ENCODE measurements at regions not wholly inside any gene's neighbourhood (a gene's known extent, or its start where the extent isn't known, plus 50 kb on each side); places are given as distances from the start of the nearest gene placed in this dataset.
"Not testable (repeated sequence)": the region's sequence is repeated elsewhere in the genome, so short reads cannot be mapped to it uniquely, and the experiment has no call there.

DNA sequence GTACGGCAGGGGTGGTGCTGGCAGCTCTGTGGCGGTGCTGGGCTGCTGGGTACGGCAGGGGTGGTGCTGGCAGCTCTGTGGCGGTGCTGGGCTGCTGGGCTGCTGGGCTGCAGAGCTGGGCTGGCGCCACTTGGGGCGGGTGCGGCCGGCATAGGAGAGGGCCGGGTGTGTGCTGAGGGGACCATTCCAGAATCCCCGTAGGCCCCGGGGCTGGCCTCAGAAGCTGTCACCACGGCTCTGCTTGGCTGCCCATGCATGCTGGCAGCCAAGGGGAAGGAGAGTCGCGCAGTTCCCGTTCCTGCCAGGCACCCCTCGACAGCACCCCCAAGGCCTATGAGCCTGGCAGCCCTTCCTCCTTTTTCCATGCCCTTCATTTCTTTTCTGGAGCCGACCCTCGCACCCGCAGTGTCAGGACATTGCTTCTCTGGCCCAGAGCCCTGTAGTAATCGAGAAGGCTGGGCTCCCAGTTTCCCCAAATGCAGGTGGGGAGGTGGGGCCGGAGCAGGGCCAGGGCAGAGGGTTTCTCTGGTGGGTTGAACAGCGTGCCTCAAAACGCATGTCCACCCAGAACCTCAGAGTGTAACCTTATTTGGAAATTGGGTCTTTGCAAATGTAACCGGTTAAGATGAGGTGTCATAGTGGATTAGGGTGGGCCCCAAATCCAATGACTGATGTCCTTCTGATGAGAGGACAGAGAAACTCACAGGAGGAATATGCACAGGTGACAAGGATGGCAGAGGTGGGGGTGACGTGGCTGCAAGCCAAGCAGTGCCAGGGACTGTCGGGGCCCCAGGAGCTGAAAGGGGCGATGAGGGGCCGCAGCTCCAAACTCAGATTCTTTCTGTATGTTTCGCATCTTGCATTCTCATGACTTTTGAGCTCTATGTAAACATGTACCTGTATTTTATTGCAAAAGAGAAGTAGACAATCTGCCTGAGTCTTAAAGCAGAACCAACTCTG lies 71.0 kb upstream of the ACTRT2 start:
- DNase-seq (ENCODE audit: low spot score): no peak

DNA sequence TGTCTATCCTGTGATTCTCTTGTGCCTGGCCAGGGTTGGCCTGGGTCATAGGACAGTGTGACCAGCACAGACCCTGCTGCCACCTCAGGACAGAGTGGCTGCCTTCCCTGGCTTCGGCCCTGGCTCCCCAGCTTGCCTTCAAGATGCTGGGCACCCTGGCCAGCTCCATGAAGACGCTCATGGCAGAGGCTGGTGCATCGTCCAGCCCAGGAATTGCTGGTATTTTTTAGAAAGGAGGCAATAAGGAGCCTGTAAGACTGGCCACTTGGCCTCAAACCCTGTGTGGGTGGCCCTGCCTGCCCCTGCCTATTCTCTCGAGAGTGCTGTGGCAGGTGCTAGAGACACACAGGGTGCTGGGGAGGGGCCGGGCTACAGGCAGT lies 70.4 kb upstream of the ACTRT2 start:
- DNase-seq (ENCODE audit: low spot score): no peak

DNA sequence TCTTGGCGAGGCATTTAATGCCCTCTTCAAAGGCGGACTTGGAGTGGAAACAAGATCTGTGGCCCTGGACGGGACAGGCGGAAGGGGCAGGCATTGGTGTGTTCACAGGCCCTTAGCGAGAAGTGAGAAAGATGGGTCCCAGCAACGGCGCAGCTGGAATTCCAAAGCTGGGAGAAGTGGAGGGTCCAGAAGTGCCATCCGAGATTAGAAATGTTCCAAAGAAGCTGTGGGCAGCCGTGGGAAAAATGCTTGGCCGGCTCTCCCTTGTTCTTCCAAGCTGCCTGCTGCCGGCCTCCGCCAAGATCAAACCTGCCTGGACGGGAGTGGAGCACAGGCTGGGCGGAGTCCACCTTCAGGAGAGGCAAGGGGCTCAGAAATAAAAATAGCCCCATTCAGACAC lies 69.4 kb upstream of the ACTRT2 start:
- peak; percentile 30 for DNase-seq (ENCODE audit: low spot score)

DNA sequence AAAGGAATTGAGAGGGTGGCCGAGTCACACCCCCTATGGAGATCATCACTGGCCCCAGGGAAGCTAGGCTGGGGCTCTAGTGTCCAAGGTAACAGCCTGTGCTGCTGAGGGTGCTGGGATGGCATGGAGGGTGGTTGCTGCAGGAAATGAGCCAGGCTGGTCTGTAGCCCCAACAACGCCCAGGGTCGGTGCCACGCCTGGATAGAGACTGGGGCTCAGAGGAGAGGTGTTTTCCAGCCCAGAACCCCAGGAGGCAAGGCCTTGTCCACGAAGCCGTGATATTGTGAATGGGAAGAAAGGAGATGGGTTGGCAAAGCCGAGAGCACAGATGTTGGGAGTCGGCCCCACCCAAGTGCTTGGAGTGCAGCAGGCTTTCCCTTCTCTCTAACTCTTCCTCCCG lies 68.9 kb upstream of the ACTRT2 start:
- no peak for DNase-seq (ENCODE audit: low spot score)

DNA sequence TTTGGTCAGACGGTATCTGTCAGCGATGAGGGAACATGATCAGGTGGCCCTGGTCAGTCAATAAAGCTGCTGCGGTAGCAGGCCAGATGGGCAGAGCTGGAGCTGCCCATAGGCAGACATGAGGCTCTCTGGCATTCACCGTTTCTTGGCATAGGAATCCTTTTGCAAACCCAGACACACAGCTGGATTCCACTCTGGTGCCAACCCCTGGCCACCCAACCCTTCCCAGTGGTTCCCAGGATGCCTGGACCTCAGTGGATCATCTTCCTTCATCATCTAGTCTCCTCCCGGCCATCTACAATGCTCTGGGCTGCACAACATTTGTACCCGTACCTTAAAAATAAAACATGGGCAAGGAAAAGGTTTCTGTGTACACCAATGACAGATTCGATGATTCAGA lies 68.3 kb upstream of the ACTRT2 start:
- no peak for DNase-seq (ENCODE audit: low spot score)

DNA sequence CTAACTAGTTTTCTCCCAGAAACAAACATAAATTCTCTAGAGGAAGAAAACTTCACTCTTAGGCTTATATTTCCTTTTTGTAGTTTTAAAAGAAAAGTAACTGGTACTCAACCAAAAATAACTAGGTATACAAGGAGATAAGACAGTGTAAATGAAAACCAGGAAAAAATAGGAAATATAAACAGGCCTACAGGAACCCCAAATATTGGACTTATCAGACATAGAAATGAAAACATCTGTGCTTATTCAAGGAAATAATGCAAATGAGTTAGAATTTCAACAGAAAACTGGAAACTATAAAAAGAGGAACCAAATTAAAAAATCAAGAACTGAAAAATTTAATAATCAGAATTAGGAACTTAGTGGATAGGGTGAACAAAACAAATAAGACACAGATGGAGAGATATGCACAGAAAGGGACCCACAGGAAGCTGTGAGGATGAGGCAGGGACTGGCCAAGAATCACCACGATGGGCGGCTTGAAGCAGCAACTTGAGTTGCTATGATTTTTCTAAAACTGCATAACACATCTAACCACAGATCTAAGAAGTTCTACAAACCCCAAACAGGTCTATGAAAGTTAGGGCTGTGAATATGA lies 67.5 kb upstream of the ACTRT2 start:
- no peak for DNase-seq (ENCODE audit: low spot score)

DNA sequence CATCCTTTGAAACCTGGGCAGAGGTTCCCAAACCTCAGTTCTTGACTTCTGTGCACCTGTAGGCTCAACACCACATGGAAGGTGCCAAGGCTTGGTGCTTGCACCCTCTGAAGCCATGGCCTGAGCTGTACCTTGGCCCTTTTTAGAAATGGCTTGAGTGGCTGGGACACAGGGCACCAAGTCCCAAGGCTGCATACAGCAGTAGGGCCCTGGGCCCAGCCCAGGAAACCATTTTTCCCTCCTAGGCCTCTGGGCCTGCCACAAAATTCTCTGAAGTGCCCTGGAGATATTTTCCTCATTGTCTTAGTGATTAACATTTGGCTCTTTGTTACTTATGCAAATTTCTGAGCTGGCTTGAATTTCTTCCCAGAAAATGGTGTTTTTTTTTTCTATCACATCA lies 65.6 kb upstream of the ACTRT2 start:
- DNase-seq (ENCODE audit: low spot score): no peak

DNA sequence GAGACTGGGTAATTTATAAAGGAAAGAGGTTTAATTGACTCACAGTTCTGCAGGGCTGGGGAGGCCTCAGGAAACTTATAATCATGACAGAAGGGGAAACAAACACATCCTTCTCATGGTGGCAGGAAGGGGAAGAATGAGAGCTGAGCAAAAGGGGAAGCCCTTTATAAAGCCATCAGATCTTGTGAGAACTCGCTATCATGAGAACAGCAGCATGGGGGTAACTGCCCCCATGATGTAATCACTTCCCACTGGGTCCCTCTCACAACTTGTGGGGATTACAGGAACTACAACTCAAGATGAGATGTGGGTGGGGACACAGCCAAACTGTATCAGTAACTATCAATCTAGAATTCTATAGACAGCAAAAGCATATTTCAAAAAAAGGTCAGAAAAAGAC lies 64.7 kb upstream of the ACTRT2 start:
- no peak for DNase-seq (ENCODE audit: low spot score)

DNA sequence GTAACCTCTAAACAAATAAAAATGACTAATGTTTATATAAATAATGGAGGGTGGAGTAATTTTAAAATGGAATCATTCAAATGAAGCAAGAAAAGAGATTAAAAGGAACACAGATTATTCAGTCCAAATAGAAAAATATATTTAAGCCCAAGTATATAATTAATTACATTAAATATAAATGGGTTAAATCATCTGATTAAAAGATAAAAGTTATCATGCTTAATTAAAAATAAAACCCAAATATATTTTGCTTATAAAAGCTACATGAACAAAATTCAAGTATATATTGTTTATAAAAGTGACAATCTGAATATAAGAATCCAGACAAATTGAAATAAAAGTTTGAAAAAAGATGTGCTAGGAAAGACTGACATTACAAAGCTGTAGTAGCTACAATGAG lies 63.9 kb upstream of the ACTRT2 start:
- no peak for DNase-seq (ENCODE audit: low spot score)

DNA sequence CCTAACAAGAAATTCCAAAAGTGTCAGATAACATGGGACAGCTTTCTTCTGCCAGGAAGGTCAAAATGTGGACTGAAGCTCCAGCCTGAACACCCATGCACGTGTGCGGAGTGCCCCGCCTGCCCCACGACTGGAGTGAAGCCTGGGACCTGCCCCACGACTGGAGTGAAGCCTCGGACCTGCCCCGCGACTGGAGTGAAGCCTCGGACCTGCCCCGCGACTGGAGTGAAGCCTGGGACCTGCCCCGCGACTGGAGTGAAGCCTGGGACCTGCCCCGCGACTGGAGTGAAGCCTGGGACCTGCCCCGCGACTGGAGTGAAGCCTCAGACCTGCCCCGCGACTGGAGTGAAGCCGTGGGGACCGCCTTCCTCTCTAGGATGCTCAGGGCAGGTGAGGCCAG lies 61.4 kb upstream of the ACTRT2 start:
- not testable (repeated sequence) for DNase-seq (ENCODE audit: low spot score)

DNA sequence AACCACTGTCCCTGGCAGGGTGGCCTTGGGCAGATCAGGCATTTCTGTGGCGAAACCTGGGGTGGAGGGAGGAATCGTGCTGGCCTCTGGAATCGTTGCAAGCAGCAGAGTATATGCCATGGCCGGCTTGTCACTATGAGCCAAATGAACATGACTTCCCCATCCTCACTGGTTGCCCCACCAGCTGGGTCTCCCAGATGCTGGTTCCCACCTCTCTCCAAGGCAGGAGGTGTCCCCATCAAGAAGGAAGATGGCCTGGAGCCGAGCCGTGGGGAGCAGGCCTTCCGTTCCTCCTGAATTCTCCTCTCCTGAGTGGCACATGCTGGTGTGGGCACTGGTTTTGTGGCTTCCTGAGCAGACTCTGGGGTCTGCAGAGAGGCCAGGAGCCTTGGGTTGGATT lies 60.2 kb upstream of the ACTRT2 start:
- DNase-seq (ENCODE audit: low spot score): no peak

DNA sequence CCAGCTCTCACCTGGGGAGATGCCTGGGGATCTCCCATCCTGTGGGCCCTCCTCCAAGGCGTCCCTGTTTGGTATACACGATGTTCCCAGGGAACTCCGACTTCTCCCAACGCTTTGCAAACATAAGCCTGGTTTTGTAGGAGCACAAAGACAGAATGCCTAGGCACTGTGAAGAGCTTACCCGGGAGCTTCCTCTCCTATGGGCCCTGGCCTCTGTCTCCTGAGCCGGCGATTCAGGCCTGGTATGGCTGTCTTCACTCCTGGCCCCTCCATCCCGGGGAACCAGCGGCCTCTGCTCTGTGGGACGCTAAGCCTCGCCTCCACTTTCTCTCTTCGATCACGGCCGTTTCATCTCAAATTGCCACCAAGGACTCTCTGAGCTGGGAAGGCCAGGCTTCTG lies 59.6 kb upstream of the ACTRT2 start:
- no peak for DNase-seq (ENCODE audit: low spot score)

DNA sequence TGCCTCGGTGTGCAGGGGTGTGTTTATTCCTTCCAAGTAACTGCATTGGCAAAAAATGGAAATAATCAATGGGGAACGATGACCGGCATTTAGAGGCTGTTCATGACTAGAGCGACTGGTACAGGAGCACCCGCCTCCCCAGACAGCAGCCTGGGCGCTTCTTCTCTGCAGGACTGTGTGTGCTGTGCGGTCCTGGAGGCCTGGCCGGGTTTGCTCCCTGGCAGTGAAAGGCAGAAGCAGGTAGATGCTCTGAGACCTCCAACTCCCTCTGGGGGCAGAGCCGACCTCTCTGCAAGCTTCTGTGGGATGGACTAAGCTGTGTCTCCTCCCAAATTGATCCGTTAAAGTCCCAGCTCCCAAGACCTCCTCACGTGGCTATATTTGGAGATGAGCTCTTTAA lies 59.2 kb upstream of the ACTRT2 start:
- DNase-seq (ENCODE audit: low spot score): no peak

DNA sequence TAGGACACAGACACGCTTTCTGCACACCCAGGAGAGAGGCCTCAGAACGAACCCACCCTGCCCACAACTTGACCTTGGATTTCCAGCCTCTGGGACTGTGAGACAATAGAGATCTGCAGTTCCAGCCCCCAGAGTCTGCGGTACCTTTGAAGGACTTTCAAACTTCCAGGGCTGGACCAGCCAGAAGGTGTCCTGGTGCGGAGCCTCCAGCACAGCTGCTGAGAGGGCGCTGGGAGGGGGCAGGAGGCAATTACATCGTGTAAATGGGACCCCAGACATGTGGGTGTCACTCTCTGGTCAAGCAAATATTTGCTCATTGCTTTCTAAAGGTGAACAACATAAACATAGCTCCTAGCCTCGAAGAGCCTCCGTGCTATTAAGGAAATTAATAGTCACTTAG lies 58.7 kb upstream of the ACTRT2 start:
- no peak for DNase-seq (ENCODE audit: low spot score)

DNA sequence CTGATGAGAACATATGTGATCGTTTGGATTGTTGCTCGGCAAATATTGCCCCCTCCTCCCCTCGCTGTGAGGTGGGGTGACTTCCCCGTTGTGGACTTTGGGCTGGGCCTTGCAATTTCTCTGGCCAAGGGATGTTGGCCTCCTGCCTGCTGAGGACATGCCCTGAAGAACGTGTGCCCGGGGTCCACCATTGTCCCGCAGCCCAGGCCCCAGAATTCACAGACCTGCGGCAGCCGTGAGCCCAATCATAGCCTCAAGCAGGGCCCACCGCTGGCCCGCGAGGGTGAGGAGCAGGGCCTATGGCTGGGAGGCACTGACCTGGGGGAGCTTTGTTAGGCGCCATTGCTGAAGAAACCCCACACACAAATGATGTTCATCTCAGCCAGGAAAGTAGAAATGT lies 58.3 kb upstream of the ACTRT2 start:
- DNase-seq (ENCODE audit: low spot score): no peak

DNA sequence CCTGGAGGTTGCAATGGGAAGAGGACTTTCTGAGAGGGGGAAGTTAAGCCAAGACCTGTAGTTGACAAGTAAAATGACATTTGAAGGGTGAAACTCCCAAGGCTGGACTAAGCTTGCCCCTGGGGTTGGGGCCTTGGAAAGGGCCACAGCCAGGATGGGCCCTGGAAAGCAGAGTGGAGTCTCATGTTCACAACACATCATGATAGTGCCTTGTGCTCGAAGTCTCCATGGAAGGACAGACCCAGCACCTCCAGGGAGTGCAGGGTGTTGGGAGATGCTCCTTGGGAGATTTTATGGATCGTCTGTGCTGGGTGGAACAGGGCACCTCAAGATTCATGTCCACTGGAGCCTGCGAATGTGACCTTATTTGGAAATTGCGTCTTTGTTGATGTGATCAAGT lies 55.6 kb upstream of the ACTRT2 start:
- DNase-seq (ENCODE audit: low spot score): no peak

DNA sequence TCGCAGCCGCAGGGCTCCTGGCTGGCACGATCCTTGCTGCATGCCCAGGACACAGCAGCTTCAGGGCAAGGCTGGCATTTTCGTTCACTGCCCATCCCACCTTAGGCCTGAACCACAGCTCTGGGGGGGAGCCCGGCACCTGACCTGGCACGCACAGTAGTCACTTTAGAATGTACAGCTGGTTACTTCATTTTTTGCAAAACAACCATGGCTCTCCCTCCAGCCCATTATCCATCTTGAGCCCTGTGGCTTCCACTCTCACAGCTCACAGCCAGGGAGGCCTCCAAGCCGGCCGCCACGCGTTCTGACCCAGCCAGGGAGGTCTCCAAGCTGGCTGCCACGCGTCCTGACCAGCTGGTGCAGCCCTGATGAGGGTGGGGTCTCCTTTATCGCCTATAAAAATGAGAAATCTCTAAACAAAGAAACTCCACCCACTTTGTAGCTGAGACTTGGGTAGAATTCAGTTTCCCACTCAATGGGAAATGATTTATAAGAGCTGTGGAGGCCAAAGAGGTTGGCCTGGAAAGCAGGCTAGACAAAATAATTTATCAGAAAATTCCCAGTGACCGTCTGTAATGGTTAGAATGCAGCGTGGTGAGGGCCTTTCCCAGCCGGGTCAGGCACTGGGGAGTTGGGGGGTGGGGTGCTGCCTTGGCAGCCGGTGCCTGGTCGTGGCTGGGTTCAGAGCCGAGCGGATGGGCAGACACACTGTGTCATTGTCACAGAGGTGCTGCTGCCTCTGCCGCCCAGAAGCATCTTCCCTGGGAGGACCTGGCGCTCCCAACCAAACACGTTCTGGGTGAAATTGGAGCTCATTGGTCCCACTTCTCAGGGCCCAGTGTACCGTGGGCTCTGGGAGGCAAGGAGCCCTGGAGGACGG lies 54.6 kb upstream of the ACTRT2 start:
- DNase-seq (ENCODE audit: low spot score): peak; percentile 5

DNA sequence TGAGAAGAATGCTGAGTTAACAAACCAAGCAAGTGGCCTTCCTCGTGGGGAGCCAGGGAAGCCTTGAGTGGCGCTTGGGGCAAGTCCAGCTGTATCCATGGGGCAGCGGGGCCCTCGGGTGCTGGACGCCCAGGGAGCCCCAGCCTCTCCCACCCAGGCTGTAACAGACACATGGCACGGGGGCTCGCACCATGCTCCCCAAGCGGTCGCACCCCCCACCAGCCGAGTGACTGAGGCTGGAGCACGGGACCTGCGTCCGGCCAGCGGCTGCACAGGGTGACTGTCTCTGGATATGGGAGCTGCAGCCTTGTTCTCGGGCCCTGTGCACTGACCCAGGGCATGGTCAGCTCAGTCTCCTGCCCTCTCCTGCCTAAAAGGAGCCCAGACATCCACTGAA lies 53.9 kb upstream of the ACTRT2 start:
- DNase-seq (ENCODE audit: low spot score): no peak

DNA sequence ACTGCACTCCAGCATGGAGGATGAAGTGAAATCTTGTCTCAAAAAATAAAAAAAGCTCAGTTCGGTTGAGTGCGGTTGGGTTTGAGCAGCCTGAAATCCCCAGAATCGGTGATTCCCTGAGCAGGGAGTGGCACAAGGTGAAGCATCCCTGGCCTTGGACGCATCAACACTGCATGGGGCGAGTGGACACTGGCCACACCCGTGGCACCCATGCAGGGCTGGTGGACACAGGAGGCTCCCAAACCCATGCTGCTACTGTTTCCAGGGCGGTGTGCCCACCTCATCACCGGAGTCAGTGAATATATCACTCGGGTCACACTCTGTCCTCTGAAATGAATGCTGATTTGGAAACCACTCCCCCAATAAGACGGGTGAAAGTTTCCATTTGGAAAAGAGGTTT lies 53.4 kb upstream of the ACTRT2 start:
- no peak for DNase-seq (ENCODE audit: low spot score)

DNA sequence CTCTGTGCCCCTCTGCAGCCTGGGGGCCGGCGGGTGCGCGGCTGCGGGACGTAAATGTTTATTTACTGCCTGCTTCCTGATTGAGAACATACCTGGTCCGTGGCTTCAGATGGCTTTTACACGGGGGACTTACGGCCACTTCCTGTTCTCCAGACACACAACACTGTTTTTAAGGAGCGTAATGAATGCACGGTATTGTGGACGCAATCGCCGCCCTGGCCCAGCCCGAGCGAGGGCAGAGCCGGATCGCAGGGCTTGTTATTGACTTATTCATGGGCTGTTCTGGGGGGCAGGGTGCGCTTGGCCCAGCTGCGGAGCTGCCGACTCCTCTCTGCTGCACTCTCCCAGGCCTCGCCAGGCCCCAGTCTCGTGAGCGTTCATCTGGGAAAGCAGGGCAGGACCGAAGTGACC lies 52.8 kb upstream of the ACTRT2 start:
- DNase-seq (ENCODE audit: low spot score): no peak

DNA sequence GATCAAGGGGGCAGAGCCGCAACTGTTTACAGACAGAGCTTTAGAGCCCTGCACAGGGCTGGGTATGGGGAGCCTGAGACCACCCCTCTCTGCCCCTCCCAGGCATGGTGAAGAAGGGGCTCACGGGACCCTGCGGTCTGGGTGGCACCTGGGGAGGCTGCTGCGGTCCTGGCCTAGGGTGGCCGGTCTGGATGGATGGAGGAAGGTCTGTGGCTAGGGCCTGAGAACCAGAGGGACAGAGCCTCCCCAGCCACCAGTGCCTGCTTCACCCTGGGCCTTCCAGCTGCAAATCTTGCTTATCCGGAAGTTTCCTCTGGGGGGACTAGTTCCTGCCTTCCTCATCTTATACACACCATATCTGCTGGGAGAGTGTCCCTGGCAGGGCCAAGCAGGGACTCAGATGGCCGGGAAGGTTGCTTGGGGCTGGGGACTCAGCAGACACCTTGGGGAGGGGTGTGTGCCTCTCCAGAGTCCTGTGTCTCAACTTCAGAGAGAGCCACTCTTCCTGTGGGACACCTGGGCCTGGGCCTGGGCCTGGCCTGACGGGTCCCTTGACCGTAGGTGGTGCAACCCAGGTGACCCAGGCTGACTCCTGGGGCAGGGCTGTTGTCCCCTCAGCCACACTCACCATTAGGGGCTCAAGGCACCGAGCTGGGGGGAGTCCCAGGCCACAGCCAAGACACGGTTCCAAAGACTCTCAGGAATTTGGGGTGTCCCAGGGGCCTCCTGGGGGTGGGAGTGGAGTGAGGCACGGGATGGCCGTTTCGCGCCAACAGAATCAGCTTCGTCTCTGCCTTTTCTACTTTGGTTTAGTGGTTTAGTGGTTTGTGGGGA lies 52.0 kb upstream of the ACTRT2 start:
- no peak for DNase-seq (ENCODE audit: low spot score)

Data from umbilical cord (tissue), 1 donor.